Body of pancreas (tissue), 4 donors: ENCODE measurements at regions not wholly inside any gene's neighbourhood (a gene's known extent, or its start where the extent isn't known, plus 50 kb on each side); places are given as distances from the start of the nearest gene placed in this dataset.

Experiments
- ATAC-seq: fragments of 150-250 bp; one replicate; pipeline ENCODE4 v1.9.1; 2016
- DNase-seq, 4 donors: peaks; one replicate each; pipeline ENCODE4 v3.0.0-alpha.2; 2019
- H3K27ac ChIP-seq, 4 donors: fragments of 200-600 bp; sonication (generic); 1 replicate in 3 of 4; 2 replicates in 1 of 4; pipeline versions ENCODE4 v1.5.1 to v1.6.1; 2016 to 2019; ENCODE audit warnings: mild to moderate bottlenecking in 1 of 4, mixed read lengths in 1 of 4, moderate library complexity in 1 of 4
- H3K27me3 ChIP-seq, 2 donors: fragments of 200-600 bp; sonication (generic); one replicate each; pipeline ENCODE4 v1.6.0; 2016; ENCODE audit warnings: mild to moderate bottlenecking in 1 of 2
- H3K36me3 ChIP-seq, 2 donors: fragments of 200-600 bp; sonication (generic); replicated peaks in 1 of 2; 2 replicates each; pipeline ENCODE4 v1.5.1; 2016; ENCODE audit warnings: low read depth in 2 of 2; ENCODE audit not compliant: insufficient read depth in 1 of 2
- H3K4me1 ChIP-seq: fragments of 200-600 bp; sonication (generic); one replicate; pipeline ENCODE4 v1.6.0; 2016
- H3K4me3 ChIP-seq, 2 donors: fragments of 200-600 bp; sonication (generic); 1 replicate in 1 of 2; 2 replicates in 1 of 2; pipeline ENCODE4 v1.5.1; 2016 to 2019
- H3K9me3 ChIP-seq, 3 donors: fragments of 200-600 bp; sonication (generic); 1 replicate in 2 of 3; 2 replicates in 1 of 3; pipeline ENCODE4 v1.5.1; 2016
- CTCF ChIP-seq, 7 experiments: fragments of 450-650 bp in 4 of 7; fragments of 200-600 bp in 3 of 7; sonication (generic) in 3 of 7; IDR thresholded peaks; one replicate each; pipeline ENCODE4 v1.5.1; 2016 to 2019; ENCODE audit warnings: antibody characterized with exemption in 7 of 7
- POLR2A ChIP-seq, 3 donors: fragments of 450-650 bp; IDR thresholded peaks; one replicate each; pipeline ENCODE4 v1.6.1; 2016; ENCODE audit warnings: antibody characterized with exemption in 3 of 3, mild to moderate bottlenecking in 2 of 3
- WGBS, 2 donors: methylation state at CpG; one replicate each; pipeline ENCODE4 v1.1.5; 2017; 5-methylcytosine and 5-hydroxymethylcytosine counted together
- intact Hi-C: fragments of 100-400 bp; cut with DNase I; formaldehyde crosslinking; loops from one replicate; pipeline ENCODE4 v1.15.1; 2023

- peak; percentile 40 for ATAC-seq
- Histone ChIP-seq H3K4me3 (no peak overlapping the region), H3K27ac (no peak overlapping the region), H3K9me3 (no peaks in the 10 kb centered on the region), H3K27me3 (no peaks in the 10 kb centered on the region), H3K4me1 (no peaks in the 10 kb centered on the region), H3K36me3 (no peaks in the 10 kb centered on the region)
- DNase-seq, result peak in 3 of 4 donors; percentile 27 to 35 (median 31)
- WGBS, 2 donors, result 43 to 51% methylated on average over 4 of the region's 4 CpGs
- no peak for TF ChIP-seq CTCF (IDR thresholded peaks at IDR 0.05)
- no peak for TF ChIP-seq POLR2A (IDR thresholded peaks at IDR 0.05)
- intact Hi-C loops, result no loop called here
These were observed 80.9 kb upstream of the PHACTR2 start for GRCh38 chr6:143596866-143597265.

- DNase-seq, result no peak
- Histone ChIP-seq H3K4me3 (no peak overlapping the region), H3K9me3 (no peaks in the 10 kb centered on the region), H3K27ac (no peak overlapping the region), H3K36me3 (no peaks in the 10 kb centered on the region), H3K27me3 (no peaks in the 10 kb centered on the region), H3K4me1 (no peaks in the 10 kb centered on the region)
- no peak for ATAC-seq
- intact Hi-C loops, result no loop called here
- TF ChIP-seq CTCF (IDR thresholded peaks at IDR 0.05) (no peak), POLR2A (IDR thresholded peaks at IDR 0.05) (no peak)
- 64 to 65% methylated on average over 5 of the region's 5 CpGs for WGBS, 2 donors
These were observed 82.3 kb upstream of the PHACTR2 start for GRCh38 chr6:143595251-143596036.

GRCh38 chr6:143594647-143595046, 83.1 kb upstream of the PHACTR2 start:
- Histone ChIP-seq H3K9me3 (no peaks in the 10 kb centered on the region), H3K4me3 (no peak overlapping the region), H3K4me1 (no peaks in the 10 kb centered on the region), H3K27ac (no peak overlapping the region), H3K36me3 (no peaks in the 10 kb centered on the region), H3K27me3 (no peaks in the 10 kb centered on the region)
- intact Hi-C loops, result no loop called here
- WGBS, 2 donors, result 53 to 75% methylated on average over 2 to 4 of the region's 4 CpGs
- DNase-seq (peak in 2 of 4 donors; percentile 6 to 17), ATAC-seq (no peak)
- no peak for TF ChIP-seq CTCF (IDR thresholded peaks at IDR 0.05)

GRCh38 chr6:143592335-143592734, 80.8 kb upstream of the FUCA2 start:
- TF ChIP-seq CTCF (IDR thresholded peaks at IDR 0.05) (peak in 6 of 7 experiments; percentile 20 to 33 (median 26)), POLR2A (IDR thresholded peaks at IDR 0.05) (no peak)
- no peak overlapping the region for H3K4me3 ChIP-seq
- no peak overlapping the region for H3K27ac ChIP-seq
- H3K36me3 ChIP-seq, result no peaks in the 10 kb centered on the region
- H3K27me3 ChIP-seq, result no peaks in the 10 kb centered on the region
- H3K9me3 ChIP-seq, result no peaks in the 10 kb centered on the region
- no peaks in the 10 kb centered on the region for H3K4me1 ChIP-seq
- WGBS, 2 donors, result 57 to 60% methylated on average over 6 of the region's 6 CpGs
- DNase-seq (peak in 3 of 4 donors; percentile 12 to 45 (median 26)), ATAC-seq (no peak)
- intact Hi-C loops, result no loop called here

GRCh38 chr6:143591441-143591840, 79.9 kb upstream of the FUCA2 start:
- H3K36me3 ChIP-seq, result no peaks in the 10 kb centered on the region
- H3K27me3 ChIP-seq, result no peaks in the 10 kb centered on the region
- ATAC-seq (no peak), DNase-seq (no peak)
- H3K4me1 ChIP-seq, result no peaks in the 10 kb centered on the region
- intact Hi-C loops, result no loop called here
- H3K9me3 ChIP-seq, result no peaks in the 10 kb centered on the region
- H3K27ac ChIP-seq, result no peak overlapping the region
- H3K4me3 ChIP-seq, result no peak overlapping the region
- 91 to 97% methylated on average over 4 of the region's 4 CpGs for WGBS, 2 donors
- TF ChIP-seq CTCF (IDR thresholded peaks at IDR 0.05) (no peak), POLR2A (IDR thresholded peaks at IDR 0.05) (no peak)
